HUDEP-2 (cell line): ENCODE measurements at regions not wholly inside any gene's neighbourhood (a gene's known extent, or its start where the extent isn't known, plus 50 kb on each side); places are given as distances from the start of the nearest gene placed in this dataset.

Source experiments
- DNase-seq, 76 experiments: peaks; one replicate each; lab custom pipeline; 2025; ENCODE audit not compliant: unreplicated experiment in 76 of 76; lab: John Stamatoyannopoulos, UW

- no peak for DNase-seq
These were observed 84.0 kb upstream of the PALMD start for GRCh38 chr1:99561952-99562351.

- no peak for DNase-seq
These were observed 80.2 kb upstream of the PALMD start for GRCh38 chr1:99565606-99566289.

- no peak for DNase-seq
These were observed 79.5 kb upstream of the PALMD start for GRCh38 chr1:99566290-99567021.

GRCh38 chr1:99570486-99571089 lies 75.3 kb upstream of the PALMD start:
- no peak for DNase-seq

GRCh38 chr1:99571092-99571734 lies 74.7 kb upstream of the PALMD start:
- no peak for DNase-seq

- no peak for DNase-seq
These were observed 72.3 kb upstream of the PALMD start for GRCh38 chr1:99573431-99574217.

- DNase-seq = no peak
These were observed 68.6 kb upstream of the PALMD start for GRCh38 chr1:99577313-99577712.

GRCh38 chr1:99579691-99580172 lies 66.2 kb upstream of the PALMD start:
- no peak for DNase-seq

- peak in 8 of 76 experiments; percentile 1 to 54 (median 25) for DNase-seq
These were observed 65.5 kb upstream of the PALMD start for GRCh38 chr1:99580451-99580850.

- DNase-seq = no peak
These were observed 58.9 kb upstream of the PALMD start for GRCh38 chr1:99587008-99587407.

GRCh38 chr1:99589186-99589636 lies 56.7 kb upstream of the PALMD start:
- no peak for DNase-seq

- DNase-seq = no peak
These were observed 55.2 kb upstream of the PALMD start for GRCh38 chr1:99590578-99591209.

- DNase-seq = no peak
These were observed 54.0 kb upstream of the PALMD start for GRCh38 chr1:99591886-99592285.

- no peak for DNase-seq
These were observed 51.7 kb upstream of the PALMD start for GRCh38 chr1:99594205-99594604.

GRCh38 chr1:99595041-99595440 lies 50.9 kb upstream of the PALMD start:
- DNase-seq = no peak

GRCh38 chr1:99595441-99595840 lies 50.5 kb upstream of the PALMD start:
- DNase-seq = no peak
